Stimulated activated memory B cell treated with anti-CD40 and anti-IgM and Interleukin-4, amounts not matched to agents 10 μg/mL and 1 μg/mL and 100 μg/mL, for 72 hours (primary cell): ENCODE measurements at regions not wholly inside any gene's neighbourhood (a gene's known extent, or its start where the extent isn't known, plus 50 kb on each side); places are given as distances from the start of the nearest gene placed in this dataset.
A peak's percentile ranks its signal among the peaks of the same experiment; 100 is the strongest.

Source experiments
- ATAC-seq: fragments of 150-1000 bp; cut with Tn5 transposase; 2 replicates; pipeline ENCODE4 v1.10.0; 2021
- H3K27ac Mint-ChIP-seq: one replicate; pipeline ENCODE4 v1.8.0; 2022; ENCODE audit warnings: mild to moderate bottlenecking, mixed read lengths
- H3K27me3 Mint-ChIP-seq: one replicate; pipeline ENCODE4 v1.8.0; 2022; ENCODE audit warnings: mixed read lengths
- H3K36me3 Mint-ChIP-seq: one replicate; pipeline ENCODE4 v1.8.0; 2022; ENCODE audit warnings: mixed read lengths
- H3K4me1 Mint-ChIP-seq: one replicate; pipeline ENCODE4 v1.8.0; 2022; ENCODE audit warnings: mixed read lengths
- H3K4me3 Mint-ChIP-seq: one replicate; pipeline ENCODE4 v1.8.0; 2022; ENCODE audit warnings: mild to moderate bottlenecking, moderate library complexity, mixed read lengths
- H3K9me3 Mint-ChIP-seq: one replicate; pipeline ENCODE4 v1.8.0; 2022; ENCODE audit warnings: mixed read lengths

DNA sequence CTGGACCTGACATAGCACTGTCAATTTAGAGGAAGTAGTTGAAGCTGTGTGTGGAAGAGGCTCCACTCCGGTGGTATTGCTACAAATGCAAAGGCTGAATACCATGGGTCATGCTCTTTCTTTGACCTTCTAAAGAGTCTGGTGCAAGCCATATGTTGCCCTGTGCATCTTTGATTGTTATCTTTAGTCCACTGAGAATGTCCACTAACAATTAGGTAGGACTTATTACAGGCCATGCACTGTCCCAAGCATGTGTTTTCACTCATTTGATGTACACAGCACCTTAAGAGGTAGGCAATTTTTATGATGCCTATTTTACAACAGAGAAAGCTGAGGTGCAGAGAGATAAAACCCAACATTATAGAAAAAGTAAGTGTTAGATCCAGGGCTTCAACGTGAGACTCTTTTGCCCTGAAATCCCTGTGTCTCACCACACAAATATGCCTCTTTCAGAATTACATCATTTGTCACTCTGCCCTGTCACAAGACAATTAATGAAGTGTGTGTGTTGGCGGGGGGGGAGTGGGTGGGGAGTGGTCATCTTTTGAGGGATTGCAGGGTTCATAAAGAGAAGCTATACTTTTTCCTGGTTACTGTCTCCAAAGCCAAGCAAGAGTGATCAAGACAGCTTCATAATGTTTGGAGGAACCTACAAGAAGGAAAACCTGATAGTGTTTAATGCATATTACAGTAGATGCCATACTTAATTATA lies 637.6 kb upstream of the IGFBP3 start:
- ATAC-seq: peak; percentile 8
- Mint-ChIP-seq H3K27me3 (no peaks in the 10 kb centered on the region), H3K27ac (no peak overlapping the region), H3K4me3 (no peak overlapping the region), H3K9me3 (peaks cover 8% of the 10 kb centered on the region), H3K4me1 (no peaks in the 10 kb centered on the region), H3K36me3 (no peaks in the 10 kb centered on the region)

DNA sequence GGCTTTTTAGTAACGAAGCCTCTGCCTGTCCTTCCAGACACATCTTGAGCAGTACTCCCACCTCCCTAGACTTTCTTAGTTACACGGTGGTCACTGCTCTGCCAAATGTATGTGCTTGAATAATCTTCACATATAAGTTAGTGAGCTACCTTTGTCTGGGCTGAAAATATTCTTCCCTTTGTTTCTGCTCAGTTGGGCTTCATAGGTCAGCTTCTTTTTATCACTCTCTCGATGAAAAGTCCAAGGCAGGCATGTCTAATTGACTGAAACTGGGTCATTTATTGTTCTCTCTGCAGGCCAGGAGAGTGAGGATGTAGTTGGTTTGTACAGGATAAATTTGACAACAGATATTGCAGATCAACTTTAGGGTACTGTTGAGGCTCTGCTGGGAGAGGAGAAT lies 636.7 kb upstream of the IGFBP3 start:
- H3K4me1 Mint-ChIP-seq: no peaks in the 10 kb centered on the region
- H3K27ac Mint-ChIP-seq: no peak overlapping the region
- no peak for ATAC-seq
- H3K9me3 Mint-ChIP-seq: peaks cover 8% of the 10 kb centered on the region
- H3K4me3 Mint-ChIP-seq: no peak overlapping the region
- no peaks in the 10 kb centered on the region for H3K27me3 Mint-ChIP-seq
- no peaks in the 10 kb centered on the region for H3K36me3 Mint-ChIP-seq

DNA sequence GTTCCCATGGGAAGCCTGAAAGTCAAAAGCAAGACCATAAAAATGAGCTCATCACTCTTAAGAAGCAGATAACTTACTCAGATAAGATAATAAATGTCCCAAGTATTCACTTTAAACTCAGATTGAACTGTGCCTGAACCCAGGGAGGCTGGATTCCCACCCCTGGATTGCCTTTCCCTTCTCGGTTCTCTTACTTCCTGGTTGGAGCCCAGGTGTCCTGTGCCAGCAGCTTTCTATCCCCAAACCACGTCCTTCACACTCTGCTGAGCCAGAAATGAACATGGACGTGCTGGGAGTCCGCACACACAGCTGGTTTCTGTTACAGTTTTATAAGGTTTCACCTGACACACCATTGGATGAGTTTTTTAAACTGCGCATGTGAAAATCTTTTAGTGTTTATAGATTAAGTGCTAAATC lies 636.2 kb upstream of the IGFBP3 start:
- no peak overlapping the region for H3K4me3 Mint-ChIP-seq
- no peaks in the 10 kb centered on the region for H3K27me3 Mint-ChIP-seq
- no peaks in the 10 kb centered on the region for H3K36me3 Mint-ChIP-seq
- H3K4me1 Mint-ChIP-seq: no peaks in the 10 kb centered on the region
- H3K27ac Mint-ChIP-seq: no peak overlapping the region
- no peak for ATAC-seq
- peaks cover 8% of the 10 kb centered on the region for H3K9me3 Mint-ChIP-seq

DNA sequence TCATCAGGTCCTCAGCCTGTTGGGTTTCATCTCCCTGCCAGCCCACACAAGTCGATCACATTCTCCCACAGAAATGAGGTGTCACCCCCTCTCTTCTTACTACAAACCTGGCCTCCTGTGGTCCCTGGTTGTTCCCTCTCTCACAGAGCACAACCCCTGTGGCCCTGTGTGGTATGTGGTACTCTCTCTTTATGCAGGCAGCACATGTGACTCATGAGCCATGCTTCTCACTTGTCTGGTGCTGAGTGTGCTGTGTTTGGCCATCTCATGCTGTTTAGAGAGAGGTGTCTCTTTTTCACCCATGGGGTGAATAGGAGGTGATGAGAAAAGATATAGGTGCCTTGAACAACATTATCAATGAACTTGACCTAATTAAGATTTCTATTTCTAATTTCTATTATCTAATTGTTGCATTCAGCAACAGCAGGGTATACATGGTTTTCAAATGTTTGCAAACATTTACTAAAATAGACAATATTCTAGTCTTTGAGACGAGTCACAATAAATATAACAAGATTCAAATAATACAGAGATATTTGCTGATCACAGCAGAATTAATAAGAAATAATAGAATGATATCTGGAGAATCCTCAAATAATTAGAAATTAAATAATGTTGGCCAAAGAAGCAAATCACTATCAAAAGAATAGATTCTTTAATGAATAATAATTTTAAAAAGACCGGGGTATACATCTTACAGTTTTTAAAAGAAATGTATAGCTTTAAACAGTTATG lies 633.8 kb upstream of the IGFBP3 start:
- no peaks in the 10 kb centered on the region for H3K4me1 Mint-ChIP-seq
- H3K36me3 Mint-ChIP-seq: no peaks in the 10 kb centered on the region
- no peaks in the 10 kb centered on the region for H3K27me3 Mint-ChIP-seq
- no peak overlapping the region for H3K4me3 Mint-ChIP-seq
- H3K9me3 Mint-ChIP-seq: peaks cover 8% of the 10 kb centered on the region
- H3K27ac Mint-ChIP-seq: no peak overlapping the region
- no peak for ATAC-seq

DNA sequence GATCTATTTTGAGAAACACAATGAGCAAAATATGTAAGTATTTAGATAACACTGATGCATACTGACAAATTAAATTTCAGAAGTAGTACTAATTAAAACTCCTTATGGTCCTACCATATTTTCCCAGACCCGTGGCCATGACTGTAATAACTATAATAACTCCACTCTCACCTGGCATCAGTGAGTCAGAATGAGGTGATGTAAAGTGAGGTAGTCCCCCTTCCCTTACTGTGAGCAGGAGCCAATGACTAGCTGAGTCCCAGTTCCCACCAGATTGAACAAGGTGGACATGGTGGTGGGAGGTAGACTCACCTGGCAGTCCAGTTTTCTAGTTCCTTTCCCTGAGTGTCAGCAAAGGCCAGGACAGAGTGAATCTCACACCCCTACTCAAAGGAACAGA lies 630.5 kb upstream of the IGFBP3 start:
- H3K27ac Mint-ChIP-seq: no peak overlapping the region
- H3K4me1 Mint-ChIP-seq: no peaks in the 10 kb centered on the region
- no peak overlapping the region for H3K4me3 Mint-ChIP-seq
- no peaks in the 10 kb centered on the region for H3K27me3 Mint-ChIP-seq
- ATAC-seq: no peak
- H3K9me3 Mint-ChIP-seq: peaks cover 3% of the 10 kb centered on the region
- no peaks in the 10 kb centered on the region for H3K36me3 Mint-ChIP-seq

DNA sequence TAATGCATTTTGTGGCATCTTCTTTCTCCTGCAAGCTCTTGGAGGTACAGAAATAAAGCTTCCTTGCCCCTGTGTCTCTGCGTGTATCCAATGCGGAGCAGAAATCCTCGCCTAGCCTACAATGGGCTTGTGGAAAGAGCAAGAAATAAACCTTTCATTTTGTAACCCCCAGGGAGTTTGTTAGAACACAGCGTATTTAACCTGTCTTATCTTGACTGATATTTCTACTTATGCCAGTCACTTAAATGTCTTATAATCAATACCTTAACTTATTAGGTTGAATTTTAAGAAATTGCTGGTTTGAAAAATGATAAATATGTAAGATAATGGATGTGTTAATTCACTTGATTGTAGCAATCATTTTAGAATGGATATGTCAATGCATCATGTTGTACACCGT lies 629.8 kb upstream of the IGFBP3 start:
- peaks cover 3% of the 10 kb centered on the region for H3K9me3 Mint-ChIP-seq
- no peak overlapping the region for H3K27ac Mint-ChIP-seq
- no peak for ATAC-seq
- H3K4me1 Mint-ChIP-seq: no peaks in the 10 kb centered on the region
- H3K36me3 Mint-ChIP-seq: no peaks in the 10 kb centered on the region
- H3K4me3 Mint-ChIP-seq: no peak overlapping the region
- no peaks in the 10 kb centered on the region for H3K27me3 Mint-ChIP-seq

DNA sequence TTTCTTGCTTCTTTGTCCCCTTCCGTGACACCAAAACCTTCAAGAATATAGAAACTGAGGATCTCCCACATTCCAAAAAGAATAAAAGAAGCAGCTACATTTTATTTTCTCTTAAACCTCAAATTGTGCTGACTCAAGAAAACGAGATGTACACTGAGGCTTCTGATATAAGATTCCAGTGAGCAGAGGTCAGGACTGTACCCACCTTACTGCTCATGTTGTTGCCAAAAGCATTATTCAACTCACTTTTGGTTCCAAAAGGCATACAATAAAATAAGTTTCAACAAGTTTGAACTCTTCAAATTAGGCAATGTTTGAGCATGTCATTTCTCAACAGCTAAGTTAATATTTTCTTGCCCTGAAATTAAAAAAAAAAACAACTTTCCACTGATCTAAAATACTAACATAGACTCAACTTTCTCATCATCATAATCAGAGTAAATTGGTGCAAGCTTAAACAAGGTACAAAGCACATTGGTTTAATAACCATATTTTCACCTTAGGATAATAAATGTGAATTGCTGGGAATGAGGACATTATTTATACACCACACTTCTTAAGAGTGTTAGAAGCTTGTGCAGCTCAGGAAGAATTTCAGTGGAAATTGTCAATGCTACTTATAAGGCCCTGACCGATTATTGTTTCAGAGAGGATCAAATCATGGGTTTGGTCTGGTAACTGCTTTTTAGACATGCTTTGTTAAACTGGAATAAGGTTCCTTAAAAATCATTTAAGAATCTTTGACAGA lies 629.0 kb upstream of the IGFBP3 start:
- Mint-ChIP-seq H3K4me3 (no peak overlapping the region), H3K36me3 (no peaks in the 10 kb centered on the region), H3K9me3 (peaks cover 5% of the 10 kb centered on the region), H3K27ac (no peak overlapping the region), H3K4me1 (no peaks in the 10 kb centered on the region), H3K27me3 (no peaks in the 10 kb centered on the region)
- ATAC-seq: no peak

DNA sequence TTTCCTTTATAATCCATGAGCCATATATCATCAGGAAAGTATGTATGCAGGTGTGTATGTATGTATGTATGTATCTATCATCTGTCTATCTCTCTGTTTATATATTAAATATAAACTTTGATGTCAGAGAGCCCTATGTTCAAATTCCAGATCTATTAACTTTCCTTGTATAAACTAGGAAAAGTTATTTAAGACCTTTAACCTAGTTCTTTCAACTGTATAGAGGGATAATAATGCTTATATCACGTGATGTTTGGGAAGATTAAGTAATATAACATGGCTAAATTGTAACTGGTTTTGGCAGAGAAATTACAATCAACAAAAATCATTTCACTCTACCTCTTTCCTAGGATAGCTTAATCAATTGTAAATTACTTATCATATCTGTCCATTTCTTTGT lies 628.3 kb upstream of the IGFBP3 start:
- Mint-ChIP-seq H3K4me3 (no peak overlapping the region), H3K27me3 (no peaks in the 10 kb centered on the region), H3K27ac (no peak overlapping the region), H3K9me3 (peaks cover 6% of the 10 kb centered on the region), H3K4me1 (no peaks in the 10 kb centered on the region), H3K36me3 (no peaks in the 10 kb centered on the region)
- no peak for ATAC-seq

DNA sequence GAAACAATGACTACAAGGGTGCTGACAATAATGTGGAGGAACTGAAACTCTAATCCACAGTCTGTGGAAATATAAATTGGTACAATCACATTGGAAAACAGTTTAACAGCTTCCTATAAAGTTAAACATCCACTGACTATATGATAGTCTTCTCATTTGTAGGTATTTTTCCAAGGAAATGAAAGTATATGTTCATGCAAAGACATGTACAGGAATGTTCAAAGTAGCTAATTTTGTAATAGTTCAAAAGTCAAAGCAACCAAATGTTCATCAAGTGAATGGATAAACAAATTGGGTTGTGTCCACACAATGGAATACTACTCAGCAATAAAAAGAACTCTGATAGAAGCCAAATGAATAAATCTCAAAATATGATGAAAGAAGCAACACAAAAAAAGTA lies 626.0 kb upstream of the IGFBP3 start:
- H3K4me3 Mint-ChIP-seq: no peak overlapping the region
- H3K9me3 Mint-ChIP-seq: peaks cover 3% of the 10 kb centered on the region
- H3K27me3 Mint-ChIP-seq: no peaks in the 10 kb centered on the region
- no peak overlapping the region for H3K27ac Mint-ChIP-seq
- H3K4me1 Mint-ChIP-seq: no peaks in the 10 kb centered on the region
- ATAC-seq: no peak
- no peaks in the 10 kb centered on the region for H3K36me3 Mint-ChIP-seq

DNA sequence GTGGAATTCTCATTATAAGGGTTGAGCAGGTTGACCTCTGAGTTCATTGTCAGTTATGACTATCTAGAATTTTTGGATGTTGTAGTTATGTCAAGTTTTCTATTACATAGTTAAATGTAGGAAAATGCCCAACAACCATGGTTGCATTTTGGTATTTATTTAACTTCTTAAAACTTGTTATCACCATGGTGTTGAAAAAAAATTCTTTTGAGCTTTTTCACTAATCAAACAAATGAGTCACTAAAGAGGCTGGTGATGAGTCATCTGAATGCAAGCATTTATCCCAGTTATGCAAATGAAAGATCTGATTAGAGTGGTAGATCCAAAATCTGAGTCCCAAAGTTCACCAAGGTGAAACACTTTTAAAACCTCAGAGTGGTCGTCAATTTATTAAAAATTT lies 624.7 kb upstream of the IGFBP3 start:
- no peak for ATAC-seq
- H3K27me3 Mint-ChIP-seq: no peaks in the 10 kb centered on the region
- no peak overlapping the region for H3K4me3 Mint-ChIP-seq
- no peaks in the 10 kb centered on the region for H3K36me3 Mint-ChIP-seq
- no peaks in the 10 kb centered on the region for H3K4me1 Mint-ChIP-seq
- H3K27ac Mint-ChIP-seq: no peak overlapping the region
- H3K9me3 Mint-ChIP-seq: peaks cover 3% of the 10 kb centered on the region

DNA sequence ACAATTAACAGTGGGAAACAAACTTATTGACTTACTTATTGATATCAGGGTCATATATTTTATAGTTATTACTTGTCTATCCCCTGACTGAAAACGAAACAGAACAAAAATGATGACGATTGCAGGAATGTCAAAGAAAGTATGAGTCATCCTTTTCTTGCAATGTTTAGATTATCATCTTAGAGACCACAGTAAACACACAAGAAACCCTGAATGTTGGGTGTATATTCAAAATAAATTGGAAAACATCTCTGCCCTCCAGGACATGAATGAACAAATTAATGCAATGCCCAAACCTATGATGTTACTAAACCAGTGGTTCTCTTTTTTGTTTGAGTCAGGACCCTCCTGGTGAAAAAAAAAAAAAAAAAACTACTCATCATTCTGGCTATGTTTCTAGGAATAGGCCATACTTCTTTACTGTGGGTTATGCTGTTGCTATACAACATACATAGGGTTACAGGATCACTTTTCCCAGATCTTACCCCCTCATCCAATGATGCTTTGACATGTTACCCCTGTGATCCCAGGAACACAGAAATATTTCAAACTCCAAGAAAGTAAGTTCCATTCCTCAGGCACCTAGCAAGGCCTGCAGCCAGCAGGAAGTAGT lies 623.4 kb upstream of the IGFBP3 start:
- H3K36me3 Mint-ChIP-seq: no peaks in the 10 kb centered on the region
- no peaks in the 10 kb centered on the region for H3K27me3 Mint-ChIP-seq
- H3K9me3 Mint-ChIP-seq: peaks cover 3% of the 10 kb centered on the region
- no peak for ATAC-seq
- no peak overlapping the region for H3K27ac Mint-ChIP-seq
- H3K4me1 Mint-ChIP-seq: no peaks in the 10 kb centered on the region
- H3K4me3 Mint-ChIP-seq: no peak overlapping the region

DNA sequence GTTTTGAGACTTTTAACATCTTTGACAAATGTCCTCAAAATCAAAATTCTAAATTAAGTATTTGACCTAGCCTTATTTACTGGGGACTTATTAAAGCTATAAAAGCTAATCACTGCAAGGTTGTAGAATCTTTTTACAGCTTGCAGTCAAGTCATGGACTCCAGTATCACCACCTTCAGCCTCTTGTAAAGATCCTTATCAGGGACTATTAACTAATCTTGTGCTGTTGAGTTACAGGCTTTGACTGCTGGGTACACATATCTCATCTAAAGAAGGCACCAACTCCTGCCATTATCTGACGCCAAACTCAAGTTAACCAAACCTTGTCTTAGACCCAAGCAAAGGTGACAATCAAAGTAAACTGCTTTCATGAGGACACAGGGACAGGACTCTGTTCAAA lies 621.0 kb upstream of the IGFBP3 start:
- H3K36me3 Mint-ChIP-seq: no peaks in the 10 kb centered on the region
- no peak overlapping the region for H3K27ac Mint-ChIP-seq
- H3K4me1 Mint-ChIP-seq: no peaks in the 10 kb centered on the region

DNA sequence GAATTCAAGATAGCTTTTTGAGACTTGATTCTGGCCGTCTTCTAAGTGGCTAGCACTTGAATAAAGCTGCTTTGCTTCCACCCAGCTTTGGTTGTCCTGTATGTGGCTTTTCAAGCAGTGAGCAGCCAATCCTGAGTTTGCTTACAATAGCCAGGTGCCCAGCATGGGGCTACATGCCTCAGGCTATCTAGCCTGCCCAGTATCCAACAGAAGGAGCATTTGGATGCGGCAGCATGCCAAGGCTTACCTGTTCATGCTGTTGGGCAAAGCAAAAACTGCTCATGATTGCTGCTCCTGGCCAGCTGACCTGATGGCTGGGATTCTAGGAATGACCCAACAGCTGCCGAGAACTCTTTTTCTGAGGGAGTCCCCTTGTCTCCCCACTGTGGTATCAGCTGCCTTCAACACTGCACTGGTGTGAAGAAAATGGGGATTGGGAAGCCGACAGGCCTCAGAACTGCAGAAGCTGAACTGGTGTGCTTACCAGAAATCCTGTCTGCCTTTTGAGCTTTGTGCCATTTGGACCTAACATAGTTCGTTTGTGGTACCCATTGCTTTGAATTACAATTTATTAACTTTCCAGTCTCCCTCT lies 618.9 kb upstream of the IGFBP3 start:
- ATAC-seq: no peak
- Mint-ChIP-seq H3K4me3 (no peak overlapping the region), H3K27ac (no peak overlapping the region), H3K36me3 (no peaks in the 10 kb centered on the region), H3K4me1 (no peaks in the 10 kb centered on the region), H3K9me3 (peaks cover 4% of the 10 kb centered on the region), H3K27me3 (no peaks in the 10 kb centered on the region)

More for the DNA sequence above, 621.0 kb upstream of the IGFBP3 start:
- Mint-ChIP-seq H3K9me3 (peaks cover 3% of the 10 kb centered on the region), H3K27me3 (no peaks in the 10 kb centered on the region), H3K4me3 (no peak overlapping the region)
- no peak for ATAC-seq

DNA sequence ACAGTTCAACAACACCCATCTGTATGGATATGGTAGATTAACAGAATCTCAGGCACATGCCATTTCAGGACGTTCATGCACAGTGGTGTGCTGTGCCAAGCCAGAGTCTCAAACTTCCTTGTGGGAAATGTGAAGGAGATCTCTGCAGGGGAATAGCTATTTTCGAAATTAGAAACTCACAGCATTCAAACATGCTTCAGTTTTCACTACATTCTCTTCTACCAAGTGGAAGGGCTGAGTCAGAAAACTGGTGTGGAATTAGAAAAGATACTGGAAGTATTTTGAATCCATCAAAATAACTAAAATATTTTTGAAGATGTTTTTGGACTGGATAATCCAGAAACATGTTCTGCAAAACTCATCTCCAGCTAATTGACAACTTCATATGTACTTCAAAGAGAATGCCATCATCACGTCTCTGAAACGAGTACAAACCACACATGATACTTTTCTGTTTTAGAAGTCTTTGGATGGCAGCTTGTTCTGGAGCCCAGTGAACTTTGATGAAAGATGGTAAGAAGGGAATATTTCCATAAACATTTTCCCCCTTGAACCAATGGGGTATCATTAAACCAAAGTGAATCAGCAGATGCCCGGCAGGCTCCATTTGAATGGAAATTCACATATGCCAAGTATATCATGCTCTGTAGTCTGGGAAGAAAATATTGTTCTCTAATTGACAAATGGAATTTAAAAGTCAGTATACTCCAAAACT lies 616.3 kb upstream of the IGFBP3 start:
- H3K4me3 Mint-ChIP-seq: no peak overlapping the region
- no peak overlapping the region for H3K27ac Mint-ChIP-seq
- H3K36me3 Mint-ChIP-seq: no peaks in the 10 kb centered on the region
- peaks cover 5% of the 10 kb centered on the region for H3K9me3 Mint-ChIP-seq
- H3K4me1 Mint-ChIP-seq: no peaks in the 10 kb centered on the region
- no peak for ATAC-seq
- H3K27me3 Mint-ChIP-seq: no peaks in the 10 kb centered on the region
